ENCODE measurements at regions not wholly inside any gene's neighbourhood (a gene's known extent, or its start where the extent isn't known, plus 50 kb on each side); places are given as distances from the start of the nearest gene placed in this dataset.
"Not testable (repeated sequence)": the region's sequence is repeated elsewhere in the genome, so short reads cannot be mapped to it uniquely, and the experiment has no call there.

GRCh38 chr9:25830381-25830780 is 152.1 kb upstream of the TUSC1 start:
- DNase-seq = no peak

GRCh38 chr9:25827626-25828025 is 149.4 kb upstream of the TUSC1 start:
- no peak for DNase-seq

GRCh38 chr9:25816439-25816838 is 138.2 kb upstream of the TUSC1 start:
- DNase-seq = no peak

- no peak for DNase-seq
Measured at GRCh38 chr9:25814023-25814422, 135.8 kb upstream of the TUSC1 start.

- no peak for DNase-seq
Measured at GRCh38 chr9:25813478-25813877, 135.2 kb upstream of the TUSC1 start.

- no peak for DNase-seq
Measured at GRCh38 chr9:25808554-25808953, 130.3 kb upstream of the TUSC1 start.

GRCh38 chr9:25804856-25805255 is 126.6 kb upstream of the TUSC1 start:
- DNase-seq = no peak

- not testable (repeated sequence) for DNase-seq
Measured at GRCh38 chr9:25801989-25802388, 123.7 kb upstream of the TUSC1 start.

- DNase-seq = no peak
Measured at GRCh38 chr9:25773805-25774204, 95.6 kb upstream of the TUSC1 start.

- no peak for DNase-seq
Measured at GRCh38 chr9:25755951-25756350, 77.7 kb upstream of the TUSC1 start.

GRCh38 chr9:25752398-25752797 is 74.2 kb upstream of the TUSC1 start:
- no peak for DNase-seq

- no peak for DNase-seq
Measured at GRCh38 chr9:25742256-25742655, 64.0 kb upstream of the TUSC1 start.

GRCh38 chr9:25733336-25733982 is 55.2 kb upstream of the TUSC1 start:
- no peak for DNase-seq

- DNase-seq = not testable (repeated sequence)
Measured at GRCh38 chr9:25731895-25732794, 53.9 kb upstream of the TUSC1 start.
